ENCODE measurements at regions not wholly inside any gene's neighbourhood (a gene's known extent, or its start where the extent isn't known, plus 50 kb on each side); places are given as distances from the start of the nearest gene placed in this dataset.

GRCh38 chr22:34951212-34951611 lies 114.7 kb upstream of the ISX start:
- TF ChIP-seq CTCF (IDR thresholded peaks at IDR 0.05; ENCODE audit: insufficient read depth, low read length, poor library complexity, severe bottlenecking) (no peak), EZH2phosphoT487 (conservative IDR thresholded peaks at IDR 0.05; ENCODE audit: low read length) (no peak)

Measured in SU-DHL-6 (cell line).